GM18868 (cell line): ENCODE measurements at regions not wholly inside any gene's neighbourhood (a gene's known extent, or its start where the extent isn't known, plus 50 kb on each side); places are given as distances from the start of the nearest gene placed in this dataset.

ENCODE experiments used
- ATAC-seq: cut with Tn5 transposase; IDR thresholded peaks from one replicate; pipeline ENCODE4 v1.9.1; 2021; ENCODE audit warnings: mild to moderate bottlenecking, moderate library complexity; ENCODE audit not compliant: unreplicated experiment

DNA sequence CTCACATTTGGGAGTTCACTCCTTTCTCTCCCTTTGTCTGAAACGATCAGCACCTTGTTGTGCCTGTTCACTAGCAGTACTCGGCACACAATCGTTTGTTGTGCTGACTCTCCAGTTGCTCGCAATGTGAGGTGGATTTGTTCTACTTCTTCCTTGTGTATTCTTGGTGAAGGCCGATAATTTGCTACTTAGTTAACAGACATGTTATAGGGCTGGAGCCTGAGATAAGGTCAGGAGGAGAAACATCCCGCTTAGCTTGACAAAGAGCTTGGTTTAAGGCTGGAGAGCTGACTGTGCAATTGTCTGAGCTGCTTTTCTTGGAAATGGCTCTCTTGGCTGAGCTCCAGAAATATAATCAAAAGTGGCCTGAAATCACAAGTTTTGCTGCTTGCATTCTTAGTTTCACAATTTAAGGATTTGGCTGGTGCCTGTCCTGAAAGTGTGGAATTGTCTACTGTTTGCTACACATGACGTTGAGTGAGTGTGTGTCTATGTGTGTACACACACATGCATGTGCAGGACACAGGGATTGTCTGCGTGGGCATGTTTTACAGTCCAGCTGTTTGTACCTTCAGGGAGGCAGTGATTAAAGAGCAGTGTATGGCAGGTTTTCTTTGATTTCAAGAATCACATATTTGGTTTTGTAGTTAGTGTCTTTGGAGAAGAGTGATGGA lies 77.7 kb downstream of the ARF6 start:
- peak; percentile 3 for ATAC-seq

DNA sequence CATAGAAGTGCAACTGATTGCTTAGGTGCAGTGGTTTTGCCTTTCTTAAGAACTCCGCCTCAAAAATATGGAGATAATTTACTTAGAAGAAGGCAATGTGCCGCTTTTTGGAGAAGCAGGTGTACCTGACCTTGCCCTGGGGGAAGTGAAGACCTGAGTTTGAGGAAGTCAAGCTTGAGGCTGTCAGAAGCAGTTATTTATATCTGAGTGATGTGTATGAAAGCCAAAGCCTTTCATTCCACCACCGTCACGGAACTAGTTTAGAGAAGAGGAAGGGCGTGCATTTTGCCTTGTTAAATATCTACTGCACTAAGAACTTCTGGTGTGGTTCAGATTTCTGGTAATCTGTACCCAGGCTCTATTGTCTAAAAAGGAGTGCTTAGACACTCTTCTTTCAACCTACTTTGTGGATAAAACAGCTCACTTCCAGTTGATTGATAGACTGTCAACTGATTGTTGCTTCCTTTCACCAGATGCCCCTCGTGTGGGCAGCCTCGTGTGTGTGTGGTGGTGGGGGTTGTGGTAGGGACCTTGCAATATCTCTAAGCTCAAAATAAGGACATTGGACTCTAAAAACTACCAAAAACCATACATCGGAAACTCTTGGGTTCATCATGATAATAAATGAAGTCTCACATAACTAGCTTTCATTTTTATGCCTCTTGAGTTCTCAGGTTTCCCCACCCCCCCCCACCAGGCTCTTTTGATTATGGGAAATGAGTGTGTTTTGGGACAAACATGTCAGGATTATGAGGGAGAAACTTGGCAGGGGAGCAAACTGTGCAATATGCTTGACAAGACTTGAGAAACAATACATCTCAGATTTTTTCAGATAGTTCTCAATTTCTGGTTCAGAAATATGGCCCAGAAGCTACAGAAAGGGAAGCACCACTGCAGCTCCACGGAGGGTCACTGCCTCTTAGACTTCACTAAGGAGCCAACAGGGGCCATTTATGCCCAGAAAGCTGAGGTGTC lies 78.6 kb downstream of the ARF6 start:
- peak; percentile 92 for ATAC-seq

DNA sequence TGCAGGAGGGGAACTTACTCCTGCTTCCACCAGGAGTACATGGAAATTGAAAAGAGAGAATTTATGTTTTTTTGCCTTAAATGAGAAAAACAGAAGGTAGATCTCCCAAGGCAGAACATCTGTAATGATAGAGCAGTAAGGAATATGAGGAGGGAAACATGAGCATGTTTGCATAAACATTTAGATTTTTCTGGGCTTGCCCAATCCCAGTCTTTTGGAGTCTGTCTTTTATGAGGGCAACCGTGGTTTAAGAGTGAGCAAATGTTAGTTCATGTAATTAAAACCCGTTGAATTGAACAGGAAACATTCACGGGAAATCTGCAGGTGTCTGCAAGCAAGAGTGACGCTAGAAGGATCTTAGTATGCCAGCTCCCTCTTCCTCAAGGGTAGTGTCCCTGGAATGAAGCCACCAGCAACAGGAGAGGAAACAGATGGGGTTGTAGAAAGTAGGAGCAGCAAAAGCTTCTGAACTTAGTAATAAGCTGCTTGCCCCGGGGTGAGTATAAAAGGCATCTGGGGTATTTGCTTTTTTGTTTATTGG lies 79.3 kb downstream of the ARF6 start:
- no peak for ATAC-seq

DNA sequence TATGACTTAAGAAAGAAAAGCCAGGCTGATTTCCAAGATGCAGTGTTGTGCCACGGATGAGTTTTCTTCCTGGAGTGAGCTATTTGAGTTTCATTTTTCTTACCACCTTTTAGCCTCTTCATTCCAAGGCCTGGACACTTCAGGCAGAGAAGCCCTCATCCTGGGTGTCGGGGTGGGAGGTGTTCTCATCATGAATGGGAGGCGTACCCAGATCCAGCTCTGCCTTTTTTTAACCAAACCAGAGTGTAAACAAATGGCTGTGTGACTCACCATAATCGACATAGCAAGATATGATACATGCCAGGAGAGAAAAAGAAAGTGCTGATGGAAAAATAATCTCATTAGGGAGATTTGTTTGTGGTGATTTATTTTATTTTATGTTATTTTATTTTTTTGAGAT lies 79.9 kb downstream of the ARF6 start:
- no peak for ATAC-seq

DNA sequence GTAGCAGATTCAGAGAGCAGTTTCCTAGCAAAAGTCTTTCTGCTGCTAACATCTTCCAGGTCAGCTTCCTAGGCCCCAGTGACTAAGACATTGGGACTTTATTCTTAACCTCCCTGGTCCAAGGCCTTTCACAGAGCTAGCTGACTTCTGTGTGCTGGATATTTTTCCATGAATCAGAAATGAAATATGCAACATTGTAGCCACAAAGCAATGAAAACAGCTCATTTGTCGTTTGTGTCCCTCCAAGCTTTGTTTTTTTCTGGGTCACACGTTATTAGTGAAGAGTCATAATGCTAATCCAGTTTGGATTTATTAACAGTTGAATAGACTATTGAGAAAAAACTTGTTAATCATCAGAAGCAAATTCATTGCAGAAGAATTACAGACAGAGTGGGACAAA lies 82.4 kb downstream of the ARF6 start:
- ATAC-seq, result no peak

DNA sequence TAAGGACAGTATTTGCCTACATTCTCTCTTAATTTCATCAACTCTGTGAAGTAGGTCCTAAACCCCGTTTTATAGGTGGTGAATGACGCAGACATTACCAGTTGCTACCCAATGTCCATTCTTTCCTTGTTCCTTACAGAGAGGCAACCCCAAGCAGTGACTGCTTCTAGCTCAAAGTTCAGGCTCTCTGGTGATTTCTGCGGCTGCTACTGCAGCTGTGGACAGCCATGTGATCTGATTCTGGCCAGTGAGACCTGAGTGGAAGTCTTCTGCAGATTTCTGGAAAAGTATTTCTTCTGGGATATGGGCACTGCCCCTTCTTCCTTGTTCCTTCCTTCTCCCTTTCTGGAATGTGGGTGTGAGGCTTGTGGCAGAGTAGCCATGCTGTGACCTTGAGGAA lies 82.9 kb downstream of the ARF6 start:
- no peak for ATAC-seq

DNA sequence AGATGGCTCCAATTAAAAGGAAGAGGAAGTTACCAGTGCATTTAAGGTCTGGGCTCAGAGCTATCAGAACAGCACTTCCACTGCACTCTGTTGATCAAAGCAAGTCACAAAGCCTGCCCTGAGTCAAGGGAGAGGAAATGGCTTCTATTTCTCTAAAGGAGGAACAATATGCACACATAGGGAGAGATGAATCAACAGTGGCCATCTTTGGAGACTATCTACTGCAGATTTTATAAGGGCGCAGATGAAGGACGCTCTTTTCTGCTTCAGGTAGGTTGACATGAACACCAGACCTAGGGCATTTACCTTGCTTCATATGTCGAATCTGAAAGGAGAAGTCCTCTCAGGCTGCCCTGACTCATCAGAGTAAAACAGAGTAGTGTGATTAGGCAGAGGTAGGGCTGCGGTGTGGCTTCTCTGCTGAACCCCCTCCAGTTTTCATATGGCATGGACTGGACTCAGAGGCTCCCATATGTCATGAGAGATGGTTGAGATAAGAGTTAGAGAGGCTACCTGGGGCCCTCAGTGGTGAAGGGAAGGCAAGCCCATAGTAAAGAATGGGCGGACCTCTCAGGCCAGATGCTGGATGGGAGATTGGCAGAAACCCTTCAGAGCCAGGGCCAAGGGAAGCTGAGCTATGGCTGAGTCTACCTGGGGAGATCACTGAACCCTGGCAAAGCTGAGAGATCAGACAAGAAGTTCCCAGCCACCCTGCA lies 84.4 kb downstream of the ARF6 start:
- peak; percentile 90 for ATAC-seq

DNA sequence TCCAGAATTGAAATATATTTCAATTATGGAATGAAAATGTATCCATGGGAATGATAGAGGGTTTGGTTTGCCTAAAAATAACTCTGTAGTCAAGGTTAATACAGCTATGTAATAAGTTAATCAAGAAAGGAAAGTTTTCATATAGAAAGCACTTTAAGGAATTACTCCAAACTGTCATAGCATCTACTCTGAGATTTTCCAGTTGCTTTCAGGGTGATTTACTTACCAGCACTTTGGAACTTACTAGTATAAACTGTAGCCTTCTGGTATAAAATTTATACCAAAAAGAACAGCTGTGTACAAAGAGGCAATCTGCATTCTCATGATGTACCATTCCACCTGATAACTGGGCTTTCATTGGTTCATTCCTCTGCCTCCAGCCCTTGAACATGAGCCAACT lies 87.1 kb downstream of the ARF6 start:
- no peak for ATAC-seq

DNA sequence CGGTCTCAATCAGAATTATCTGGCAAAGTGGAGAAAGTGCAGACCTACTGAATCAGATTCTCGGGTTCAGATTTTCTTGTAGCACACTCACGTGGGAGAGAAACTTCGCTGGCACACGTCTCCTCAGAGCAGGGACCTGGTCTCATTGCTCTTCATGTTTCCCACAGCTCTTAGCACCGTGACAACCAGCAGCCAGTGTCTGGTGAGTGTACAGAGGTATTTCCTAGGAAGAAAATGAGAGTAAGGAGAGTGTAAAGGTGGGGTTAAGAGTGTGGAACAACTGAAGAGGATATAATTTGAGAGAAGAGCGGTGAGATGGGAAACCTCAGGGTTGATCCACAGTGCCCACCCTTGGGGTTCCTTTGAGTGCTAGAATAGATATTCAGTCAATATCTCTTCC lies 89.2 kb downstream of the ARF6 start:
- no peak for ATAC-seq

DNA sequence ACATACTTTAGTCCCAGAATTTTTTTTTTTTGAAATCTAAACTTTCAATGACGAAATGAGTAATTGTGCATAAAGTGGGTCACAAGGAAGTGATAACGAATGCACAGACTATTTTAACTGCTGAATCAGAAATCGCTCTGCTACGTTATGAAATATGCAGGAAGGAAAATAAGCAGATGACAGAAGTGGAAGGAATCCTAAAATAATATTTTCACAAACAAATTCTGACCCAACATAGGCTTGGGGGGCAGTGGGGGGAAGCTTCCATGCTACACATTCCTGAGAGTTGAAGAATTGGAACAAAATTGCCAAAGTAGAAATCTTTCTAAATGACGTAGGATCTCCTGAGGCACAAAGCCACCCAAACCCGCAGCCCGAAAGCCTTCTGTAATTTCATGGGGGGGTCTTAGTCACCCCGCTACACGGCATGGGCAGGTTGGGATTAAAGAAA lies 89.6 kb downstream of the ARF6 start:
- no peak for ATAC-seq

DNA sequence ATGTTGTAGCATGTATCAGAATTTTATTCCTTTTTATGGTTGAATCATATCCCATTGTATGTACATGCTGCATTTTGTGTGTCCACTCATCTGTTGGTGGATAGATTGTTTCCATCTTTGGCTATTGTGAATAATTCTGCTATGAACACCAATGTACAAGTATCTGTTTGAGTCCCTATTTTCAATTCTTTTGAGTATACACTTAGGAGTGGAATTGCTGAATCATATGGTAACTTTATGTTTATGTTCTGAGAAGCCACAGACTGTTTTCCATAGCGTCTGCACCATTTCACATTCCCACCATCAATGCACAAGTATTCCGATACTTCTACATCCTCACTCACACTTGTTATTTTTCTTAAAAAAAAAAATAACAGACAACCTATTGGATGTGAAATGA lies 91.5 kb downstream of the ARF6 start:
- ATAC-seq, result no peak

DNA sequence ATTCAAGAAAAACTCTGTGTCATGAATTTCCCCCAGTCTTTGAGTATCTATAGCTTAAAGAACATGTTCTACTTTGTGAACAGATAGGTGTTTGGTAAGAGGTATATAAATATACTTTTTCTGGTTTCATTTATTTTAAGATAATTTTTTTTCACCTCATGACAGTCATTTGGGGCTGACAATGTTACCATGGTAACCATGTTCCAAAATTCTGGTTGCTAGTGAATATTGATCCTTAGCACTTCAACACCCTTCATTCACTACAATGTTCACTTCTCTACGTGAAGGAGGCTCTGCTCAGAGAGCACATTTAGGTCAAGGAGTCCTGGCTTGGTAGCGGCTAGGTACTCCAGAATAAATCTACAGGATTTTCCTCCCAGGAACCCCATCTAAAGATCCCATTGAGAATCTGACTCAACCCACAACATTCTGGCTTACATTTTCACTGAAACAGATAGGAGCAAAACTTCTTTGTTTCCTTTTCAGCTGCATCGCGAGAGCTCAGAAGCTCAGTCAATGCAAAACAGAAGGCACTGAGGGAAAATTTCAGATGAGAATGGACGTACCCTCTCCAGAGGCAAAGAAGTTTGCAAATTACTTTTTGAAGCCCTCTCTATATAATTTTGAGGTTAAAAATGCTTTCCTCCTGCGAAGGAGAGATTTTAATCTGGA lies 93.6 kb downstream of the ARF6 start:
- no peak for ATAC-seq

DNA sequence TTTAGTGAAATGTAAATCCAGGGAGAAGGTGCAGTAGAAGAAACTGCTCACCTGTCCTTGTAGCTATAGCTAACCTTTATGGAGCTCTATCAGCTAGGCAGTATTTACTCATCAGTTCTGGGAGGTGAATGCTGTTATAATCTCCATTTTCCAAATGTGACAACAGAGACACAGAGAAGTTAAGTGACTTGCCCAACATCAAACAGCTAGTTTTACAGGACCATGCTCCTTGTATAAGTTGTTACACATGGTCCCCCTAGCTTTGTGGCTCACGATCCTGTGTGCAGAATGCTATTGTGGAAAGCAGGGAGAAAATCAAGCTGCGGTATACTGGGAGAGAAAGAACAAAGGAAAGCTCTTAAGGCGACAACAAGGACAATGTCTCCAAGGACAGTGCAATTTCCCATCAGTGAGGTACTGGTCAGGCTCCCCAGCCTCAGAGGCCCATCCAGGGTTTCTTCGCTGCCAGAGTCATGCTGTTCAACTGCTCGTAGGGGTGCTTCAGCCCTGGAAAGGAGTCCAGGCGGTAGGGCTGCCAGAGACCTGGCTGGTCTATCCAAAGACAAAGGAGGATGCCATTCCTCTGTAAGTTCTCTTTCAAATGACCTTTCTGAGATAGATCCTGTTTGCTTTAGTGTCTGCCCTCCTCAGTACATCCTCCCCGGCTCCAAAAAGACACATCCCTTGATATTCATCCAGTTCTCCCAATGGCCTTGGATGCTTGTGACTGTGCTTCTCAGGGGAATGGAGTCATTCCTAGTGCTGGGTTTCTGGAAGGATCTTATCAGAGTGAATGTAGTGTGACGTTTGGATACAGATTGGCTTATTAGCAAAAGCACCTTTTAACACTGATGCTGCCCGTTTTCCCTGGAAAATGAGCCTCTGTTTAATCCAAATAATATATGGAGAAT lies 95.5 kb downstream of the ARF6 start:
- no peak for ATAC-seq

DNA sequence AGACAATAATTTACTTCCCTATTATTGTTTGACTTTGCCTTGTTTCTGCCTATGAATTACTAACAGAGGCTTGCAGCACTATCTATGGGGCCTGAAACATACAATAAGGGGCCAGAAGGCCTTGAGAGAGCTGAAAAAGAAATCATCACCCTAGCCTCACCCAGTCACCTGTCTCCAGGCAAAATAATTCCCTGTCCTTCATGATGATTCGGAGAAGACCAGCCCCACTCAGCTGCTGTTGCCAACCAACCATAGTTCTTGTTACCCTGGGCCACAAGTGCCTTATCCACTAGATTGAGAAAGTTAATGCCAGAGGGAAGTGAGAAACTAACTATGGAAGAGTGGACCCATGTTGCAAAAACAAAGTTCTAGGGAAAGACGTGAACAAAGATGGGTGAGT lies 97.1 kb downstream of the ARF6 start:
- no peak for ATAC-seq

DNA sequence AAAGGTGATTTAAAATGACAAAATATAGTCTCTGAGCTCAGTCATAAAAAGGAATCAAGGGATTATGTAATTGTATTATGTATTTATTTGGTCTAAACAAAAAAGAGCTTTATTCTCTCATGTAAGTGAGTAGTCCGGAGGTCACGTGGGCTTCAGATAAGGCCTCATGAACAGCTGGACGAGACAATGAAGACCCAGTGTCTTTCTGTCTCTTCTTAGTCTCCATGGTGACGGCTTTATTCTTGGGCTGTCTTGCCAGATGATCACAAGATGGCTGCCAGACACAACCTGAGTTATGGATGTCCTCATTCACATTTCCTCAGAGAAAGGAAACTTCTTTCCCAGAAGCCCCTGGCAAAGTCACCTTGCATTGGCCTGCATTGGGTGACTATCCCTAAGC lies 98.6 kb downstream of the ARF6 start:
- ATAC-seq, result no peak

DNA sequence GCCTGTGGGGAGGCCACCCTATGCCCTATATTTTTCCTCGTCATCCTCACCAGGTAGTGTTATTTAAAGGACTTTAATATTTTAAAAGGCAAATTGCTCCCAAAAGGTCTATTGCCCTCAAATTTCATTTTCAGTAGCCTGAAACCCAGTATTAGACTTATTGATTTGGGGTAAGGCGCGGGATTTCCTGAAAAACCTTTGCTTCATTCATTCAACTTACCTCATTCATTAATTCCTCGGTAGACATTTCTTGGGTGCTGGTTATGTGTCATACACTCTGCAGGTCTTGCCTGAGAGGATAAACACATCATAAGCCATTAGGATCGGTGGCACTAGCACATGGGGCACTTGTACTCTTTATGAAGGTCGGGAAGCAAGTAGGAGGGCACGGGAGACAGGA lies 99.2 kb downstream of the ARF6 start:
- no peak for ATAC-seq

DNA sequence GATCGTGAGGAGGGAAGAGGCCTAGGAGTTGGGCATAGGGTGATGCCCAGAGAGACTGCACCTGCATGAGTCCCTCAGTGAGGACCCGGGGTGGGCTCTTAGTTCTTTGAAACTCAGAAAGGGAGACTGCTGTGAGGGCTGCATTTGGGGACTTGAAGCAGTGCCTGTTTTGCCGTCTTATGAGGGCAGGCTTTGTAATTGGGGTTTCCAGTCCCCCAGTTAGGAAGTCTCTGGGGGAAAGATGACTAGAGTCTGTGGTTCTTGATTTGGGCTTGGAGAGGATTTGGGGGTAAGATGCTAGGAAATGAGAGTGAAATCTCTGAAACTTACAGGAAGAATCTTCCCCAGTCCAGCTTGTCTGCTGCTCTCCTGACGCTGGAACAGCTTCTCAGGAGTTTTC lies 99.6 kb downstream of the ARF6 start:
- ATAC-seq, result no peak

DNA sequence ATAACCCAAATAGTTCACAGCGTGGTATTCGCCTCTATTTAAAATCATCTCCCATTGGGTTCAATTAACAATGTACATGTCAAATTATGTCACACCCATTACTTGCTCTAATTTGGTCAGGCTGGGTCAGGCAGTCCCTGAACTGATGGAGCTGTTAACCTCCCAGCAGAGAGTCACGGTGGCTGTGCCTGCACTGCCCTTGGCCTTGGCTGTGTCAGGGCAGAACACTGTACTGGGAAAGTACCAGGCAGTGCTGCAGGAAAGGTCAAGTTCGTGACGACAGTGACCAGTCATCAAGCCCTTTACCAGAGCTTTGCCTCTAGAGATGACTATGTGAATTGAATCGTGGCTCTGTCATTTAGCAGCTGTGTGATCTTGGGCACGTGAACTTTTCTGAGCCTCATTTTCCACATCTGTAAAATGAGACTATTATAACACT lies 100.0 kb downstream of the ARF6 start:
- ATAC-seq, result peak; percentile 96

DNA sequence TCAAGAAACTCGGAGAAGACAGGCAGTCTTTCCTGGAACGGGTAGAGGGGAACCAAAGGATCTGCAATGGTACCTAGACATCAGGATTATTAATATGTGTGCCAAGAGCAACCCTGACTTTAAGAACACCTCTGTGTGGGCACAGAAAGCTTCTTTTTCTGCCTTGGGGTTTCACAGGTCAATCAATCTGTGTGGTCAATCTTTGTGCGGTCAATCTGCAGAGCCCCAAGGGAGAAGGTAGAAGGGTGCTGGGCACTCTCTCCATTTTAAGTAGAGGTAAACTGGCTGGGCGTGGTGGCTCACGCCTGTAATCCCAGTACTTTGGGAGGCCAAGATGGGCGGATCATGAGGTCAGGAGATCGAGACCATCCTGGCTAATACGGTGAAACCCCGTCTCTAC lies 100.7 kb downstream of the ARF6 start:
- ATAC-seq, result no peak
